ENCODE measurements at regions not wholly inside any gene's neighbourhood (a gene's known extent, or its start where the extent isn't known, plus 50 kb on each side); places are given as distances from the start of the nearest gene placed in this dataset.

GRCh38 chr13:109673477-109673876 lies 112.9 kb downstream of the IRS2 start:
- Histone ChIP-seq H3K27me3 (replicated peaks in 1 of 2; ENCODE audit: control insufficient read depth in 2 of 2, extremely low read depth in 1 of 2, insufficient read depth in 2 of 2, low read length in 1 of 2) (peaks cover 0 to 4% of the 10 kb centered on the region in 2 experiments), H3K4me1 (ENCODE audit: control insufficient read depth in 1 of 2, extremely low read depth in 1 of 2, insufficient read depth in 2 of 2, low read length in 2 of 2) (no peaks in the 10 kb centered on the region), H3K36me3 (ENCODE audit: control insufficient read depth in 2 of 2, extremely low read depth in 1 of 2, insufficient read depth in 1 of 2, low read length in 1 of 2) (no peaks in the 10 kb centered on the region), H3K9me3 (no peaks in the 10 kb centered on the region), H3K4me3 (ENCODE audit: control insufficient read depth in 1 of 2, extremely low read depth in 1 of 2, low read length in 1 of 2) (no peak overlapping the region), H3K27ac (ENCODE audit: low read length) (no peak overlapping the region)
- Mint-ChIP-seq H3K9me3 (no peaks in the 10 kb centered on the region), H3K4me1 (no peaks in the 10 kb centered on the region), H3K4me3 (no peak overlapping the region), H3K36me3 (no peaks in the 10 kb centered on the region), H3K27ac (no peak overlapping the region), H3K27me3 (peaks cover 7 to 14% of the 10 kb centered on the region in 2 donors)
- whole genome bisulfite sequencing (ENCODE audit: insufficient coverage): no CpG with 5 or more reads among the region's 1 CpG
- no peak for DNase-seq
- POLR2A ChIA-PET: no interaction called here
- ATAC-seq (replicated peaks in 1 of 4): no peak
- CTCF ChIA-PET: interaction anchor here in 1 of 2 donors (0.6 kb wide), 1 partner anchor 204 kb away, joined by 3 read pairs; no protein-coding TSS in a partner anchor

- Mint-ChIP-seq H3K4me1 (no peaks in the 10 kb centered on the region), H3K27ac (no peak overlapping the region)
These were observed 113.8 kb downstream of the IRS2 start for GRCh38 chr13:109672545-109672944.

DNA sequence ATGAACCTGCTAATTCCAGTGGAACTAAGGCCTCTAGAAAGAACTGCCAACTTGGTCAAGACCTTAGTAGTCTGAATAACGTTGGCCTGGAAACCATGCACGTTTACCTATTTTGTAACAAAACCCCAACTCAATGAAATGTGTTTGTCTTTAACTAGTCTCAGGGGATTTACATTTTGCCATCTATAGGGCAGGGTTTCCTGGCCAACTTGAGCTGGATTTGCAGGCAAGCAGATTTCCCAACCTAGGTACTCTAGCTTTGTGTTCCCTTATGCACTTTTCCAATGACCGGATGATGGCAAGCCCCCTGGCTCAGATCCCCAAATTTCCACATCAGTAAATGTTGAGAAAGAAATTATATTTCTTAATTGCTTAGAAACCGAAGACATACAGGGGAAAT lies 114.5 kb downstream of the IRS2 start:
- ChIA-PET POLR2A (no interaction called here), CTCF (no interaction called here)
- Mint-ChIP-seq H3K9me3 (no peaks in the 10 kb centered on the region), H3K4me1 (no peaks in the 10 kb centered on the region), H3K36me3 (no peaks in the 10 kb centered on the region), H3K4me3 (no peak overlapping the region), H3K27me3 (peaks cover 5 to 10% of the 10 kb centered on the region in 2 donors), H3K27ac (no peak overlapping the region)
- Histone ChIP-seq H3K4me3 (ENCODE audit: control insufficient read depth in 1 of 2, extremely low read depth in 1 of 2, low read length in 1 of 2) (no peak overlapping the region), H3K27me3 (replicated peaks in 1 of 2; ENCODE audit: control insufficient read depth in 2 of 2, extremely low read depth in 1 of 2, insufficient read depth in 2 of 2, low read length in 1 of 2) (peaks cover 0 to 4% of the 10 kb centered on the region in 2 experiments), H3K9me3 (no peaks in the 10 kb centered on the region), H3K4me1 (ENCODE audit: control insufficient read depth in 1 of 2, extremely low read depth in 1 of 2, insufficient read depth in 2 of 2, low read length in 2 of 2) (no peaks in the 10 kb centered on the region), H3K36me3 (ENCODE audit: control insufficient read depth in 2 of 2, extremely low read depth in 1 of 2, insufficient read depth in 1 of 2, low read length in 1 of 2) (no peaks in the 10 kb centered on the region), H3K27ac (ENCODE audit: low read length) (no peak overlapping the region)
- no CpG with 5 or more reads among the region's 4 CpGs for WGBS (ENCODE audit: insufficient coverage)
- ATAC-seq (replicated peaks in 1 of 4) (no peak), DNase-seq (no peak)

More at GRCh38 chr13:109672545-109672944, 113.8 kb downstream of the IRS2 start:
- DNase-seq (no peak), ATAC-seq (replicated peaks in 1 of 4) (no peak)
- ChIA-PET POLR2A (no interaction called here), CTCF (no interaction called here)
- Histone ChIP-seq H3K27me3 (replicated peaks in 1 of 2; ENCODE audit: control insufficient read depth in 2 of 2, extremely low read depth in 1 of 2, insufficient read depth in 2 of 2, low read length in 1 of 2) (peaks cover 0 to 4% of the 10 kb centered on the region in 2 experiments), H3K36me3 (ENCODE audit: control insufficient read depth in 2 of 2, extremely low read depth in 1 of 2, insufficient read depth in 1 of 2, low read length in 1 of 2) (no peaks in the 10 kb centered on the region), H3K9me3 (no peaks in the 10 kb centered on the region), H3K27ac (ENCODE audit: low read length) (no peak overlapping the region), H3K4me1 (ENCODE audit: control insufficient read depth in 1 of 2, extremely low read depth in 1 of 2, insufficient read depth in 2 of 2, low read length in 2 of 2) (no peaks in the 10 kb centered on the region), H3K4me3 (ENCODE audit: control insufficient read depth in 1 of 2, extremely low read depth in 1 of 2, low read length in 1 of 2) (no peak overlapping the region)
- Mint-ChIP-seq H3K9me3 (no peaks in the 10 kb centered on the region), H3K4me3 (no peak overlapping the region), H3K27me3 (peaks cover 5 to 10% of the 10 kb centered on the region in 2 donors), H3K36me3 (no peaks in the 10 kb centered on the region)
- WGBS (ENCODE audit: insufficient coverage): no CpG with 5 or more reads among the region's 2 CpGs

GRCh38 chr13:109670776-109671175 lies 115.6 kb downstream of the IRS2 start:
- CTCF ChIA-PET: no interaction called here
- Mint-ChIP-seq H3K9me3 (no peaks in the 10 kb centered on the region), H3K27ac (no peak overlapping the region), H3K4me3 (no peak overlapping the region), H3K36me3 (no peaks in the 10 kb centered on the region), H3K27me3 (peaks cover 5 to 9% of the 10 kb centered on the region in 2 donors), H3K4me1 (no peaks in the 10 kb centered on the region)
- DNase-seq (no peak), ATAC-seq (replicated peaks in 1 of 4) (no peak)
- POLR2A ChIA-PET: no interaction called here
- Histone ChIP-seq H3K4me3 (ENCODE audit: control insufficient read depth in 1 of 2, extremely low read depth in 1 of 2, low read length in 1 of 2) (no peak overlapping the region), H3K36me3 (ENCODE audit: control insufficient read depth in 2 of 2, extremely low read depth in 1 of 2, insufficient read depth in 1 of 2, low read length in 1 of 2) (no peaks in the 10 kb centered on the region), H3K27me3 (replicated peaks in 1 of 2; ENCODE audit: control insufficient read depth in 2 of 2, extremely low read depth in 1 of 2, insufficient read depth in 2 of 2, low read length in 1 of 2) (peaks cover 0 to 4% of the 10 kb centered on the region in 2 experiments), H3K4me1 (ENCODE audit: control insufficient read depth in 1 of 2, extremely low read depth in 1 of 2, insufficient read depth in 2 of 2, low read length in 2 of 2) (no peaks in the 10 kb centered on the region), H3K27ac (ENCODE audit: low read length) (no peak overlapping the region), H3K9me3 (no peaks in the 10 kb centered on the region)
- WGBS (ENCODE audit: insufficient coverage): 92% methylated on average over 4 of the region's 5 CpGs

- ATAC-seq (replicated peaks in 1 of 4): no peak
- no peaks in the 10 kb centered on the region for H3K4me1 Mint-ChIP-seq
- Histone ChIP-seq H3K9me3 (no peaks in the 10 kb centered on the region), H3K4me3 (ENCODE audit: control insufficient read depth in 1 of 2, extremely low read depth in 1 of 2, low read length in 1 of 2) (no peak overlapping the region), H3K27me3 (replicated peaks in 1 of 2; ENCODE audit: control insufficient read depth in 2 of 2, extremely low read depth in 1 of 2, insufficient read depth in 2 of 2, low read length in 1 of 2) (peaks cover 0 to 4% of the 10 kb centered on the region in 2 experiments), H3K4me1 (ENCODE audit: control insufficient read depth in 1 of 2, extremely low read depth in 1 of 2, insufficient read depth in 2 of 2, low read length in 2 of 2) (no peaks in the 10 kb centered on the region), H3K27ac (ENCODE audit: low read length) (no peak overlapping the region), H3K36me3 (ENCODE audit: control insufficient read depth in 2 of 2, extremely low read depth in 1 of 2, insufficient read depth in 1 of 2, low read length in 1 of 2) (no peaks in the 10 kb centered on the region)
- CTCF ChIA-PET: no interaction called here
- peaks cover under 1% of the 10 kb centered on the region in 2 donors for H3K27me3 Mint-ChIP-seq
- no peak overlapping the region for H3K4me3 Mint-ChIP-seq
- 5% methylated on average over 3 of the region's 5 CpGs for WGBS (ENCODE audit: insufficient coverage)
- H3K36me3 Mint-ChIP-seq: no peaks in the 10 kb centered on the region
- POLR2A ChIA-PET: no interaction called here
- DNase-seq: no peak
- no peaks in the 10 kb centered on the region for H3K9me3 Mint-ChIP-seq
- H3K27ac Mint-ChIP-seq: no peak overlapping the region
These were observed 116.4 kb downstream of the IRS2 start for GRCh38 chr13:109669956-109670355.

GRCh38 chr13:109669234-109669612 lies 117.2 kb downstream of the IRS2 start:
- Histone ChIP-seq H3K36me3 (ENCODE audit: control insufficient read depth in 2 of 2, extremely low read depth in 1 of 2, insufficient read depth in 1 of 2, low read length in 1 of 2) (no peaks in the 10 kb centered on the region), H3K4me3 (ENCODE audit: control insufficient read depth in 1 of 2, extremely low read depth in 1 of 2, low read length in 1 of 2) (no peak overlapping the region), H3K27ac (ENCODE audit: low read length) (no peak overlapping the region), H3K27me3 (replicated peaks in 1 of 2; ENCODE audit: control insufficient read depth in 2 of 2, extremely low read depth in 1 of 2, insufficient read depth in 2 of 2, low read length in 1 of 2) (peaks cover 0 to 4% of the 10 kb centered on the region in 2 experiments), H3K4me1 (ENCODE audit: control insufficient read depth in 1 of 2, extremely low read depth in 1 of 2, insufficient read depth in 2 of 2, low read length in 2 of 2) (no peaks in the 10 kb centered on the region), H3K9me3 (no peaks in the 10 kb centered on the region)
- POLR2A ChIA-PET: no interaction called here
- CTCF ChIA-PET: no interaction called here
- ATAC-seq (replicated peaks in 1 of 4): no peak
- Mint-ChIP-seq H3K4me1 (no peaks in the 10 kb centered on the region), H3K4me3 (no peak overlapping the region), H3K9me3 (no peaks in the 10 kb centered on the region), H3K27me3 (no peaks in the 10 kb centered on the region), H3K36me3 (no peaks in the 10 kb centered on the region), H3K27ac (no peak overlapping the region)
- no peak for DNase-seq
- 100% methylated on average over 2 of the region's 8 CpGs for WGBS (ENCODE audit: insufficient coverage)
